Stimulated activated CD4-positive, alpha-beta T cell treated with anti-CD3 and anti-CD28 coated beads, Interleukin-15, amount 100 ng/mL, for 24 hours (primary cell): ENCODE measurements at regions not wholly inside any gene's neighbourhood (a gene's known extent, or its start where the extent isn't known, plus 50 kb on each side); places are given as distances from the start of the nearest gene placed in this dataset.
"Not testable (repeated sequence)": the region's sequence is repeated elsewhere in the genome, so short reads cannot be mapped to it uniquely, and the experiment has no call there.

ENCODE experiments used
- DNase-seq: peaks from one replicate; pipeline ENCODE4 v3.0.0-alpha.2; 2020

DNA sequence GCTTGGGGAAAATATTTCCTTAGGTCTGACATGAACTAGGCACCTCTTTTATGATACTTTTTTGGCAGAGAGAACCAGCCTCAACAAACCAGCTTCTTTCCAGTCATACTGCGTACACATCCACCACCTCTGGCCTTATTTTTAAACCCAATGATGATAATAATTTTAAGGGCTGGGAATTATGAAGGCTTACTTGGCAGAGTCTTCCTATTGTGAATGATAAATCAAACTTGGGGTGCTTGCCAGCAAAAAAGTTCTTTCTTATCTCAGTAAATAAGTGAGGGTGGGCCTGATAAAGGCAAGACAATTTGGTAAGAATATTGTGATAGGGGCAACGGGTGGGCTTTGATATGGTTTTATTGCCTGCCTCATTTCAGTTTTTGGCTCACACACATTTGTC, 1230.2 kb upstream of the ZEB2 start:
- DNase-seq = no peak

DNA sequence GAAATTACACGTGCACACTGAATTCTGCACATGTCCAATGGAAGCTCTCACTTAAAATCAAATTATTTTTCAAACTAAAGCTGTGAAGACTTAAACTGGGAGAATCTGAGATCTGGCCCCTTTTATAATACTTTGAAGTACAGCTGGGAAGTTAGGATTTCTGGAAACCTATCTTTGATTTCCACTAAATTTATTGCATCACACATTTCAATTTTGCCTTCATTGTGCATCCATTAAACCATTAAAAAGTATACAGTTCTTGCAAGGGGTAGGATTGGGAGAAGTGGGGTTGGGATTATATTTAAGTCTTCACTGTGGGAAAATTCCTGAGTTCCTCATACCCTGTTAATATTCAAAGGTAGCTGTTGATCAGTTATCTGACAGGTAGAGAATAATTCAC, 1229.6 kb upstream of the ZEB2 start:
- no peak for DNase-seq

DNA sequence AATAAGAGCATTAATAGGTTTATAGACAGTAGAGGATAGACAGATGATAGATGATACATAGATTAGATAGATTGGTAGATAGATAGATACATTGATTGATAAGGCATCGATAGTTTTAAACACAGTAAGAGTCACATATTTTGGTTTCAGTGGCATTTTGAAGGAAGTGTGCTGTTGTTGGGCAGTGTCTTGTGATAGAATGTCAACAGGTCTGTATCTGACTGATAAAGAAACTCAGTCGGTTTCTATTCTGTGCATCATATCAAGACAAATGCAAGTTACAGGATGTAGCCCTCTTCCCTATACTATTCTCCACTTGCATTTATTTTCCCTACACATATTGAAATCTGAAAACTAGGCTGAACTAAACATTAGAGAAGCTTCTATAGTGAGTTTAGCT, 1229.0 kb upstream of the ZEB2 start:
- no peak for DNase-seq

DNA sequence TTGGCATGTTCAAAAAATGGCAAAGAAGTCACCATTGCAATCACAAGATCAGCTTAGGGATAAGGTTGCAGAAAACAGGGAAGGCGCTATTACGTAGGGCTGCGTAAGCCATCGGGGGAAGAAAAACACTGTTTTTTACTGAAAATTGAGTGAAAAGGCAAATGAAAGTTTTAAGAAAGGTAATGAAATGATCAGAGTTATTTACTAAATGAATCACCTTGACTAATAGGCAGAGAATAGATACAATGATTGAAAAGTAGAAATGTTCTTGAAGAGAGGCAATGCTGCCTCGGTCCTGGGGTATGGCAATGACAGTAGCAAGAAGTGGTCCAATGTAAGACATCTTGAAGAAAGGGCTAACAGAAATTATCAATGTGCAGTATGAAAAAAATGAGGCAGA, 1227.8 kb upstream of the ZEB2 start:
- DNase-seq = no peak

DNA sequence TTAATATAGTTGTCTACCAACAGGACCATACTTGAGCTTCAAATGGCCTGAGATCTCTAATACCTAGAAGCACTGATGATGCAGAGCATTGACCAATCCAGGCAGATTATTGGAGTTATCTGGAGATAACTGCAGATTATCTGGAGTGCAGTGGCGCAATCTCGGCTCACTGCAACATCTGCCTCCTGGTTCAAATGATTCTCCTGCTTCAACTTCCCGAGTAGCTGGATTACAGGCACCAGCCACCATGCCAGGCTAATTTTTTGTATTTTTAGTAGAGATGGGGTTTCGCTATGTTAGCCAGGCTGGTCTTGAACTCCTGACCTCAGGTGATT, 1225.4 kb upstream of the ZEB2 start:
- not testable (repeated sequence) for DNase-seq

DNA sequence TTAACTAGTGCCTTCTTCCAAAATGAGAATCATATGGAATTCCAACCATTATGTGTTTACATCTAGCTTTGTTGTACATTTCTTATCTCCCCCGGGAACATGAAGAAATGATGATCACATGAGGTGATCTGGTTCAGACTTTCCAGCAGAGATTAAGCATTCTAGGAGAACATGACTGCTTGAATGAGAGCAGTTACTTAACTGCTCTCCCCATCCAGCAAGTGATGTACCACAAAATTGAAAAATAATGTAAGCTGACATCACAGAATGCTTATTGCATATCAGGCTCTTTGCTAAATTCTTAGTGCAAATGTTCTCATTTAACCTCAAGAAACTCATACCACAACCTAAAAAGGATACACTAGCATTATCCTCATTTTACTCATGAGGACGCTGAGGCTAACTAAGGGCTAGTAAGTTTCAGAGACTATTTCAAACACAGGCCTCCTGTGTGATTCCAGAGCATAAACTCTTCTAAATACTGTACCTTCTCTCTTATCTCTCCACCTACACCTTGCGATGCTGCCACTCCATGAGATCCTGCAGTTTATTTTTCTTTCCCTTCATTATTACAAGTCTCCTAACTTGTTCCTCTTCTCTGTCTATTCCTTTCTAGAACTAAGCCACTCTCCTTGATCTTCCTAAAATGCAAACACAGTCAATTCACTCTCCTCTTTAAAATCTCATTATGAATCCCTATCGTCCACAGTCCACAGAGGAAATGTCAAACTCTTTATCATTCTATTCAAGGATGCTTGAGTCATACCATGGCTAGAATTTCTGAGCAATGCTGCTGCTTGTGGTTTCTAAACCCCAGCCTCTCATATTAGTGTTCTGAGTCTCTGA, 1224.8 kb upstream of the ZEB2 start:
- no peak for DNase-seq

DNA sequence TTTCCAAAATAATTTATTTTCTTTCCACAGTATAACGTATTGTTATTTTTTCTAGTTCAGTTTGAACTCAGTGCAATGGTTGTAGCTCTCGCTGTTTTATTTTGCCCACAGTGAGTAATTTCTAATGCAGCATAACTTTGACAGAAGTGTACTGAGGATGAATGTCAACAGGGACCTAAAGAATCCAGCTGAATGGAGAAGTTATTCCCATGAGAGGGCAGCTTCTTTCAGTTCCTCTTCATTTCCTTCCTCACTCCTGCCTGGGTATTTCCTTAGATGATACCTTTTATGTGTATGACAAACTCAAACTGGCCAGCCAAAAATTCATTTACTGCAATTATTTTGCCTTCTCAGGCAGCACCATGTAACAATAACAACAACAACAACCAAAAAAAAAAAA, 1223.1 kb upstream of the ZEB2 start:
- DNase-seq = no peak

DNA sequence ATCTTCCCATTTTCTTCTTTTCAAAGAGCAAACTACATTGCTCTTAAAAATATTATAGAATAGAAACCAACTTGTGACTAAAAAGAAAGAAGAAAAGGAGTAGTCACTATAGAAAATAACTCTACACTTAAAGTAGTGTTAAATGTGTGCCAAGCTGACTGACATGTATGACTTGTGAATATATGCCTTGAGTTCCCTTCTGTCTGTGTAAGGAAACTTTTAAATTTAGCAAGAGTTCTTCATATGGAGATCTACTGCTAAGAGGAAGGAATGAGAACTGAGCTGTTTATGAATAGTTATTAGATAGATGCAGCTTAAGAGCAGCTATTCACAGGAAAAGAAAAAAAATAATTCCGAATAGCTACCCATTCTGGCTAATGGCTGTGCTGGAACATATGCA, 1221.7 kb upstream of the ZEB2 start:
- DNase-seq = no peak

DNA sequence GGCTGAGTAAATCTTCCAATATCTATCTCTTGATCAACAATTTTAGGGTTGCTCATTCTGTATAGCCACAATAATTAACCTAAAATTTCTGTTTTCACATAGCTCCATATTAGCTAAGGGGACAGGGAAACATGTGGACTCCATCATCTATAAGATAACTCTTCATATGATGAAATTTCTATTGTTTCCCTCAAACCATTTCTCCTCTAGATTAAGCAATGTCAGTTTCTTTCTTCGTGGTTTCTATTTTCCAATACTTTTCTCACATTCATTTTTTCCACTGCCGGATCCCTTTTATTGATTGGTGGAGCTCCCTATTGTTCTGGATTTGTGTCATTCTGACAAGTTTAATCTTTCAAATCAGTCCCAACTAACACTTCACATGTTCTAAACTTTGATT, 1221.3 kb upstream of the ZEB2 start:
- DNase-seq = no peak

DNA sequence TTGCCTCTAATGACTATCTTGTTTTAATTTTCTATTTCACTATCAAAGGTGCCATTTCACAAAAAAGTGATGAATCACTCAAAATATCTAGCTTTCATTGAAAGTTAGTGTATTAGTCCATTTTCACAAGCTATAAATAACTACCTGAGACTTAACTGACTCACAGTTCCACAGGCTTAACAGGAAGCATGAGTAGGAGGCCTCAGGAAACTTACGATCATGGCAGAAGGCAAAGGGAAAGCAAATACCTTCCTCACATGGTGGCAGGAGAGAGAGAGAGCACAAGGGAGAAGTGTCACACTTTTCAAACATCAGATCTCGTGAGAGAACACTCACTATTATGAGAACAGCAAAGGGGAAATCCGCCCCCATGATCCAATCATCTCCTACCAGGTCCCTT, 1220.4 kb upstream of the ZEB2 start:
- peak; percentile 2 for DNase-seq

DNA sequence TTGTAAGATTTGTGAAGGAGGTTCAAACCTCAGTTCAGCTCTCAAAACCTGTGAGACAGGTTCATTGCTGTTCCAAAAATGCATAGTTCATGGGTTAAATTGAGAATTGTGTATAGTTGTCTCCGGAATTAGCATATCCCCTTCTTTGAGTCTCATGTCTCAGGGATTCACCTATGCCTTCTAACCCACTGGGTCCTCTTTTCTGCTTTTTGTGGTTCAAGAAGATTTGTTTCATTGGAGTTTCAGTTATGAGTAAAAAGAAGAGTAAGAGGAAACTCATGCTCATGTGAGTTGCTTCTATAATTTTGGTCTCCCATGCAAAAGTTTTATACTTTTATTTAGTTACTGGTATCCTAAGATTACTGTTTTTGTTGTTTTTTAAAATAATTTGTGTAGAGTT, 1219.8 kb upstream of the ZEB2 start:
- DNase-seq = no peak

DNA sequence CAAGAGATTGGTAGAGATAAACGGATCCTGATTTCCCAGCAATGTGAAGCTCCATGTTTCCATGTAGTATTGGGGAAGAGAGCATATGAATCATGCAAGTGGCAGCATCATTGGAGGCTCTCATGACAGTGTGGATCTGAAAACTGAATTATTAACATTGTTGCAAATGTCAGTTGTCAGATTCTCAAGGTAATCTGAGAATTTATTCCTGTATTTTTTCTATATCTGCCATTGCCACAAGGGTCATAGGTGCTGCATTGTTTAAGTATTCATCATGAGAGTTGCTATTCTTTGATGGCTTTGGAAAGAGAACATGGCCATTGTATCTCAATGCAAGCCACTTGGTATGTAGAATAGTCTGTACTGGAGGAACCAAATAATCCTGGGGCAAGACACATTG, 1217.0 kb upstream of the ZEB2 start:
- no peak for DNase-seq

DNA sequence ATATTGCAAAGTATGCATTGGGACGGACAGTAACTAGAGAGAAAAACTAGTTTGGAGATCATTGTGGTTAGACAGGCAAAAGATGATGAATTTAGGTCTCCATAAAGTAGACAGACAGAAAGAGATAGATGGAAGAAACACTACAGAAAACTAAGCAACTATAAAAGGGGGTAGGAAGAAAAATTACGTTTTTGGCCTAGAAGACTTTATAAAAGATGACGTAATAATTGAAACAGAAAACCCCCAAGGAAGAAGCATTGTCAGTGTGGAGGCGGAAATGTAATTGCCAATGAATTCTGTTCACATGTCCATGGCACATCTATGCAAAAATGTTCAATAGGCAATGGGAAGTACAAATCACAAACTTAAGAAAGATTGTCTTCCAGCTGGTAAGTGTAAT, 1211.5 kb upstream of the ZEB2 start:
- DNase-seq = no peak

DNA sequence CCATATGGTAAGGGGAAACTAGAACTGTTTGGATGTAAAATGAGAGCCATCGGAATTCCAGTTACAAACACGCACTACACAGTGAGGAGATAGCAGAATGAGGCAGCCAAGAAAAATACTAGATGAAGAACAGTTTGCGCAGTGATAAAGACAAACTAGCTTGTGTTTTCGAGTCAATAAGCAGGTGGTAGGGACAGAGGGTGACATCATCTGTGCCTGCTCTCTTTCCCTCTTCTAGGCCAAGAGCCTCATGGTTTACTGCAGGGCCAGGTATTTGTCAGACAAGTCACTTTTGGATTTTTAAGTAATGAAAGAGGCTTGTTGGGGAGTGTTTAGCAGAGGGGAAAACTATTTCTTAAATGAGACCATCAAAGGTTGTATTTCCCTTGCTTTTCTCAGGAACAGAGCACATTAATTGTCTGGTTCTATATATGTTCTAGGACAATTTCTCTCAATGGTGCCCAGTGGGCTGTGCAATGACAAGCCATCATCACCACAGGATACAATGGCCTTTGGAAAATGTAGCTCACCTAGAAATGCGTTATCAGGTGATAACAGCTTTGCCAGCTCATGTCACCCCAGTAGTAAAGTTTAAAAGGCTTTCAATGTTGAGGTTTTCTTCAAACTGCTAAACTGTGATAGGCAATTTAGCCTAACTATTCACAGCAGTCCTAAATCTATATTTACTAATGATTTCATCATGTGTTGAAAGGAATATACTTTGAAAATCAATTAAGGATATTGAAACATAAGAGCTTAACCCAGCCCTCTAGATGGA, 1210.3 kb upstream of the ZEB2 start:
- DNase-seq = no peak

DNA sequence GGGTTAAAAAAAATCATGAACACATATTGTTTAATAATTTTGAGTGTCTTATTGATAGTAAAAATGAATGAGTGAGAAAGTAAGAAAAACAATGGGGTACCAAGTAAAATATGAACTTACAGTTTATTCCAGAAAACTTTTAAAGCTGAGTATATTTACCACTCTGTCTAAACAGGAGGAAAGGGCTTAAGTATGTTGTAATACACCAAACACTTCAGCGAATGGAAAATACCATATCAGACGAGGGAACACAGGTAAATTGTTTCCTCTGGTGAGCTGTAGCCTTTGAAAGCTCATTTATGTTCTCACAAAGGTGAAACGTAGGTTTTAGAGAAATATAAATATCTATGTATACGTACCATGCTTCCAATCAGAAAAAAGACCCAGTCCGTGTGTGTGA, 1209.6 kb upstream of the ZEB2 start:
- no peak for DNase-seq

DNA sequence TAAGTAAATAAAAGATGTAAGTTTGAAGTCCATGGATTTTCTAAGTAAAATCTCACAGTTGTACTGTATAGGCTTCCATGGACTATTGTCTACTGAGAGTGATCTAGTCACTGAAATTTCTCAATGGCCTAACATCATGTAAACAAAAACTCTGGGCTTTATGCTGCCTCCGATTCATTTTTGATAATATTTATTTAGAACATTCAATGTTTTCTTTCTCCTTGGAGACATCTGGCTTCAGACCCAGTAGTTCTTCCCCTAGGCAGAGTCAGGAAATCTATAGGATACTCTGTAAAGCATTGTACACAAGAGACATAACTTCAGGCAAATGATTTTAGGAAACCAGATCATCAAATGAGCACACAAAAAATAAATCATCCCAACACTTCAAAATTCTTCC, 1208.6 kb upstream of the ZEB2 start:
- no peak for DNase-seq

DNA sequence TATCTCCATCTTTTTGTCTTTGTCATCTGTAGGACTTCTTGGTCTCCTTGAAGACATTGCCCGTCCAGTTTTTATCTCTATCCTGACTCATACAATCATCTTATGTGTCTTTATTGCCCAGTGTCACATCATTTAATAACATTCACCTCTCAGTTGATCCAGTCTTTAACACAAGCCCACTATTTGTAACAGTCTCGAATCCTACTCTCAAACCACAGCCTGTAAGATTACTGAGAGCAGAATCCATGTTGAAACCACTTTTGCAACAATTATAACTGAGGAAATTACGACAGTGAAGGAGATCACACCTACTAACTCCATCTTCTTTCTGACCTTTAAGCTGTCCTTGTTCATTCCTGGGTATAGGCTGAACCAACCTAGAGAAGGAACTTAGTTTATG, 1206.0 kb upstream of the ZEB2 start:
- no peak for DNase-seq

DNA sequence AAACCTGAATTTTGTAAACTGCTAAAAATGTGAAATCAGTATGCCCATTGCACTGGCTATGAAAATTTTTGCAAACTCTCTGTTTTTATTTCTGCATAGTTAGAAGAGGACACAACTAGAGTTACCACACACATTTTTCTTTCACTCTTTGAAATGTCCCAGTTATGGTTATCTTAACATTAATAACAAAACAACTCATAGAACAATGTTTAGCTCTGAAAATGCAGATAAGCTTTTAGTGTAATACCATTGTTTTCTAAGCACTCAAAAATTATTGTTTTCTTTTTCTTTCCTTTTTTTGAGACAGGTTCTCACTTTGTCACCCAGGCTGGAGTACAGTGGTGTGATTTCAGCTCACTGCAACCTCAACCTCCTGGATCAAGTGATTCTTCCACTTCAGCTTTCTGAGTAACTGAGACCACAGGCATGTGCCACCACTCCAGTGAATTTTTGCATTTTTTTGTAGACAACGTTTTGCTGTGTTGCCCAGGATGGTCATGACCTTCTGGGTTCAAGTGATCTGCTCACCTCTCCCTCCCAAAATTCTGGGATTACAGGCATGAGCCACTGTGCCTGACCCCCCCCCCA, 1204.5 kb upstream of the ZEB2 start:
- no peak for DNase-seq

DNA sequence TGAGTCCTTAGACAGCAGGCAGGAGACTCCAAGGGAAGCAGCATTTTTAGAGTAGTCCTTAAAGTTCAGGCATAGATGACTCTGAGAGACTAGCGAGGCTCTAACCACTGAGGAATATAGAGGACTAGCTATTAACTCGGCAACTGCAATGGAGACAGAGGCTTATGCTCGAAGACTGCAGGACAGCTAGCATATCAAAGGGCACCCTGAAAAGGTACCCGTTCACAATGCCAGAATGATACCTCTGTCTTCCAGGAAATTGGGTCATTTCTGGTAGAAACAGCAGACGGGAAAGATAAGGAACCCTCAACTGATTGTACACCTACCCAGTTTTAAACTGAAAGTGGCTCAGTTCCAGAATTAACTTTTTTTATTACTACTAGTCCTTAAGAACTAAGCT, 1204.0 kb upstream of the ZEB2 start:
- DNase-seq = no peak

DNA sequence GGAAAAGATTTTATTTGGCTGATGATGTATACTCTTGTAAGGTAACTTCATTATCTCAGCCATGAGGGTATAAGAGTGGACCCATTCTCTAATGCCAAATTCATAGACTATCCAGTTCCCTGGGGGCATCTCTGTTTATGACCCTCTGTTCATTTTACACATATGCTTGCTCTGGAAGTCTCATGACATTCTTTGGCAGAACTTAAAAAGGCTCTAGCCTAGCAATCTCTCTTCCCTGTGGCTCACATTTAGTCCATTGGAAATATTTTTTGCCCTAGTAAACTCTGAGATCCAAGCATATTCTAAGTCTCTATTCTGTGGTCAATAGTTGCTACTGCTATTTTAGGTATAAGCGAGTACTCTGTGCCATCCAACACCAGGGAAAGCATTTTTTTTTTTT, 1201.8 kb upstream of the ZEB2 start:
- DNase-seq = no peak

DNA sequence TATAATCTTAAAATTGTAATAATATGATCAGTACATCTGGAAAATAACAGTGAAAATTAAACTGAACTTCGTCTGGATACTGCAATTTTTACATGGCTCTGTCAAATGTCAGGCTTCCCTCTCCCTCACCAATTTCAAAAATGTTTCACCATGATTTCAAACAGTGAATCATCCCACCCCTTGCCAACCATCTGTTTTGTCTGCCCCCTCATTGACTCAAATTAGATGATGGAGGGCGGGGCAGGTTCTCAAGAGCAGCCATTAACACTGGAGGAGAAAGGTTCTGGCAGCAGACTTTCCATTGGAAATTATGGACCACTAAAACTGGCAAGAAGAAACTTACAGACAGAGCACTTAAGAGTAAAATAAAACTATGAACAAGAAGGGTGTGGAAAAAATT, 1195.7 kb upstream of the ZEB2 start:
- no peak for DNase-seq

DNA sequence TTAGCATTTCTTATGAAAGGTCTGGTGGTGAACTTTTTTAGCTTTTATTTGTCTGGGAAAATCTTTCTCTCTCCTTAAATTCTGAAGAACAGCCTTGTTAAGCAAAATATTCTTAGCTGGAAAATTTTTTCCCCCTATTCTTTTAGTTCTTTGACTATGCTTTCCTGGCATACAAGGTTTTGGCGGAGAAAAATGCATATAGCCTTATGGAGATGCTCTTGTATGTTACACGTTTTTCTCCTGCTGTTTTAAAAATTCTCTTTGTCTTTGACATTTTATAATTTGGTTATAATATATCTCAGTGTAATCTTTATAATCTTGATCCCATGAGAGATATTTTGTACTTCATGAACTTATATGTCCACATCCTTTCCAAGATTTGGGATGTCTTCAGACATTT, 1190.4 kb upstream of the ZEB2 start:
- no peak for DNase-seq

DNA sequence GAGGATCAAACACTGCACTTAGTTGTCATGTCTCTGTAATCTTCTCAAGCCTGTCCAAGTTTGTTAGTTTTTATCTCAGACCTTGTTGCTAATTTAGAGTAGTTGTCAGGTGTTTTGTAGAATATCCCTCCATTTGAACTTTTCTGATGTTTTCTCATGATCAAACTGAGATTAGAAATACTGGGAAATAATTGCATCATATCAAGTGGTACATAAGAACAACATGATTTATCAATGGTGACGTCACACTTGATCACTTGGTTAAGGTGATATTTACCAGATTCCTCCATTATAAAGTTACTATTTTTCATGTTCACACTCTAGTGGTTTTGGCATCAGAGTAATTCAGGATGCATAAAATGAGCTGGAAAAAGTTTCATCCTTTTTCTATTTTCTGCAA, 1182.4 kb upstream of the ZEB2 start:
- DNase-seq = no peak

DNA sequence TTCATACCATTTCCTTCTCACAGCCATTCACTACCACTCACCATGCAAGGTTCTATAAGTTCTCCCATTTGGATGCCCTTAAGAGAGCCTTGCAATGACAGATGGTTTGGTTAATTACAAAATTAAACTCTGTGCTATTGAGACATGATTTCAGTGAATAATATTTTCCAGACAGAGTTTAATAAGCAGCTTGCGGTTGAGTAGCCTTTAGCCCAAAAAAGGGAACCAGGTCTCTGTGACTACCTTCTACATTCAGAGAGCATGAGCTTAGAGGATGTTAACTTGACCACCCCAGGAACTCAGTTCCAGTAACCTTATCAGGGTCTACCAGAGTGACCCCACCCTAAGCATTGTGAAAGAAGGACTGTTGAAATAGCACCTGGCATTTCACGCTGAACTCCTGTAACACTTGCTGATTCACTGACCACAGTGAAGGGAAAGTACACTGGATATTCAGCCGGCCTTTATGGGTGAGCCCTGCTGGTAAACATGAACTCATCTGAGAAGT, 1173.1 kb upstream of the ZEB2 start:
- no peak for DNase-seq
